ENCODE measurements at regions not wholly inside any gene's neighbourhood (a gene's known extent, or its start where the extent isn't known, plus 50 kb on each side); places are given as distances from the start of the nearest gene placed in this dataset.

DNA sequence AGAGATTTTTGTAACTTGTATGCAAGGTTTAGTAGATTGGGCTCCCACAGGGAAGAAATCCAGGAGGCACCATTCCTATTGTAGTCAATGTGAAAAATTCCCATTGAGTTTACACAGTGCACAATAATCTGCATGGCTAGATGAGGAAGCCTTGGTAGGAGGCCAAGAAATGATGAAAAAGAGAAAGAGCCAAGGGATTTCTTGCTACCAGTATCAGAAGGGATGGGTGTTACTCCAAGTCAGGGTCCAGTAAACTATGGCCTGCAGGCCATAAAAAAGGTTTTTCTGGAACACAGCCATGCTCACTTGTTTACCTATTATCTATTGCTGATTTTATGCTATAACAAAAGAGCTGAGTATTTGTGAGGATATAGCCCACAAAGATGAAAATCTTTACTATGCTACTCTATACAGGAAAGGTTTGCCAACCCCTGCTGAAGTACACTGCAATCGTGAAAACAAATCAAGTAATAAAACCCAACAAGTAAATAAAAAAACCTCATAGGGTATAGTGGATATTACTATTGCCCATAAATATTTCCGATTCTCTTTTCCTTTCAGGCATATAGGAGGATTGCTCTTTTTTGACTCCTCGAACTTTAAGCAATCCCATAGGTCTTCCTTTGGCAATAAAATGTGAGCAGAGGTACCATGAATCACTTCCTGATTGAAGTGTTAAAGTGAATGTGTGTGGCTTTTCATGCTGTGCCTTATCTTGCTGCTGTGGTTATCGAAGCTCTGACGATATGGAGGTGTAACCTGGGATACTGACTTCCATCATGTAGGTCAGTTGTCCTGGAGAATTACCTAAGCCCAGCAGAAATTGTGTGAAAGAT, 256.3 kb upstream of the MAGI2 start:
- Mint-ChIP-seq H3K36me3 (ENCODE audit: insufficient read depth, unreplicated experiment) (no peaks in the 10 kb centered on the region), H3K27ac (ENCODE audit: unreplicated experiment) (no peak overlapping the region), H3K9me3 (ENCODE audit: unreplicated experiment) (no peaks in the 10 kb centered on the region), H3K27me3 (ENCODE audit: insufficient read depth, unreplicated experiment) (no peaks in the 10 kb centered on the region), H3K4me3 (ENCODE audit: unreplicated experiment) (no peak overlapping the region), H3K4me1 (ENCODE audit: low read depth, unreplicated experiment) (peaks cover 17% of the 10 kb centered on the region)
- H3K4me3 ChIP-seq (ENCODE audit: low read depth, low read length): no peak overlapping the region
- ChIA-PET POLR2A (no interaction called here), CTCF (no interaction called here)
- intact Hi-C loops (cut with micrococcal nuclease; ENCODE audit: unreplicated experiment): no loop called here
- no TSS peak for BruUV-seq (replicated peaks)
- H3K4me1 ChIP-seq: peaks cover 12% of the 10 kb centered on the region
- H3K36me3 ChIP-seq (ENCODE audit: control insufficient read depth, insufficient read depth, low read length): no peaks in the 10 kb centered on the region
- no peaks in the 10 kb centered on the region for H3K27me3 ChIP-seq (replicated peaks; ENCODE audit: control insufficient read depth, insufficient read depth, low read length)
- DNase-seq: no peak
- TF ChIP-seq CTCF (IDR thresholded peaks at IDR 0.05; ENCODE audit: insufficient read depth in 1 of 2, low read depth in 1 of 2, low read length in 1 of 2, severe bottlenecking in 1 of 2, unreplicated experiment in 1 of 2): no peak
- H3K9me3 ChIP-seq: no peaks in the 10 kb centered on the region

- Mint-ChIP-seq H3K27me3 (ENCODE audit: insufficient read depth, unreplicated experiment) (no peaks in the 10 kb centered on the region), H3K4me3 (ENCODE audit: unreplicated experiment) (no peak overlapping the region), H3K36me3 (ENCODE audit: insufficient read depth, unreplicated experiment) (no peaks in the 10 kb centered on the region), H3K4me1 (ENCODE audit: low read depth, unreplicated experiment) (no peaks in the 10 kb centered on the region), H3K27ac (ENCODE audit: unreplicated experiment) (no peak overlapping the region), H3K9me3 (ENCODE audit: unreplicated experiment) (no peaks in the 10 kb centered on the region)
- BruUV-seq (replicated peaks): no TSS peak
- intact Hi-C loops (cut with micrococcal nuclease; ENCODE audit: unreplicated experiment): no loop called here
- Histone ChIP-seq H3K4me1 (no peaks in the 10 kb centered on the region), H3K36me3 (ENCODE audit: control insufficient read depth, insufficient read depth, low read length) (no peaks in the 10 kb centered on the region), H3K4me3 (ENCODE audit: low read depth, low read length) (no peak overlapping the region), H3K27me3 (replicated peaks; ENCODE audit: control insufficient read depth, insufficient read depth, low read length) (no peaks in the 10 kb centered on the region), H3K9me3 (peaks cover 7% of the 10 kb centered on the region; the same call in 1 of the 2 replicates)
- TF ChIP-seq CTCF (IDR thresholded peaks at IDR 0.05; ENCODE audit: insufficient read depth in 1 of 2, low read depth in 1 of 2, low read length in 1 of 2, severe bottlenecking in 1 of 2, unreplicated experiment in 1 of 2): no peak
- POLR2A ChIA-PET: no interaction called here
- no peak for DNase-seq
- CTCF ChIA-PET: no interaction called here
These were observed 248.6 kb upstream of the MAGI2 start for GRCh38 chr7:79702116-79702515.

GRCh38 chr7:79692015-79692414, 238.5 kb upstream of the MAGI2 start:
- H3K4me1 Mint-ChIP-seq (ENCODE audit: low read depth, unreplicated experiment): peaks cover 13% of the 10 kb centered on the region
- no peak for DNase-seq
- Histone ChIP-seq H3K4me3 (ENCODE audit: low read depth, low read length) (no peak overlapping the region), H3K36me3 (ENCODE audit: control insufficient read depth, insufficient read depth, low read length) (no peaks in the 10 kb centered on the region), H3K4me1 (peaks cover 13% of the 10 kb centered on the region), H3K27me3 (replicated peaks; ENCODE audit: control insufficient read depth, insufficient read depth, low read length) (no peaks in the 10 kb centered on the region), H3K9me3 (no peaks in the 10 kb centered on the region)
- ChIA-PET CTCF (no interaction called here), POLR2A (no interaction called here)
- no peak overlapping the region for H3K4me3 Mint-ChIP-seq (ENCODE audit: unreplicated experiment)
- H3K9me3 Mint-ChIP-seq (ENCODE audit: unreplicated experiment): peaks cover 11% of the 10 kb centered on the region
- no peak overlapping the region for H3K27ac Mint-ChIP-seq (ENCODE audit: unreplicated experiment)
- no peaks in the 10 kb centered on the region for H3K36me3 Mint-ChIP-seq (ENCODE audit: insufficient read depth, unreplicated experiment)
- intact Hi-C loops (cut with micrococcal nuclease; ENCODE audit: unreplicated experiment): no loop called here
- TF ChIP-seq CTCF (IDR thresholded peaks at IDR 0.05; ENCODE audit: insufficient read depth in 1 of 2, low read depth in 1 of 2, low read length in 1 of 2, severe bottlenecking in 1 of 2, unreplicated experiment in 1 of 2): no peak
- H3K27me3 Mint-ChIP-seq (ENCODE audit: insufficient read depth, unreplicated experiment): no peaks in the 10 kb centered on the region
- BruUV-seq (replicated peaks): no TSS peak
